ENCODE measurements at regions not wholly inside any gene's neighbourhood (a gene's known extent, or its start where the extent isn't known, plus 50 kb on each side); places are given as distances from the start of the nearest gene placed in this dataset.

- TF ChIP-seq FOXP2 (optimal IDR thresholded peaks at IDR 0.05; ENCODE audit: borderline replicate concordance, extremely low read depth, extremely low read length, insufficient read depth) (no peak), SIN3A (IDR thresholded peaks at IDR 0.05; ENCODE audit: borderline replicate concordance, insufficient read depth, low read length) (no peak)
Observed at GRCh38 chr14:80300351-80300750, 89.0 kb upstream of the DIO2 start.

Data from PFSK-1 (cell line).